ENCODE measurements at regions not wholly inside any gene's neighbourhood (a gene's known extent, or its start where the extent isn't known, plus 50 kb on each side); places are given as distances from the start of the nearest gene placed in this dataset.
"Not testable (repeated sequence)": the region's sequence is repeated elsewhere in the genome, so short reads cannot be mapped to it uniquely, and the experiment has no call there.

DNA sequence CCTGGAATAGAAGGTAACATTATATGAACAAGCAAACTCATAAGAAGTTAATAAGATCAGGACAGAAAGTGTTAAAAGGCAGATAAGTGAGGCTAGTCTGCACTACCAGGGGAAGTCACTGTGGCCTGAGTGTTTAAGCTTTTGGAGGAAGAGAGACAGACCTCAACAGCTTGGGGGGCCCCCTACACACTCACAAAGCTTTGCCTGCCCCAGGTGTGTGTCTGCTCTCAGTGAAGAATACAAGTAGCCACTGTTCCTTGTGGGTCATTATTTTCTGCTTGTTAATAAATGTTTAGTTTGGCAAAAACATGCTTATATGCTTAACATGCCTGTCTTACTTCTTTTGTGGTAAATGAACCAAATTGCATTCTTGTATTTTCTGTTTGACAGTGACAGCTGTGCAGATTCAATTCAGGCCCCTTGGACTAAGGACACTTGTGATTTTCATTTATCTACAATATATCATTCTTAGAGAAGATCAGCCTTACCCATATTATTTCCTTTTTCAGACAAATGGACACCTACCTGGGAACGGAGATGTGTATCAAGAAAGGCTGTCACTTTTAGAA, 50.7 kb upstream of the C12orf71 start:
- no peak for DNase-seq

DNA sequence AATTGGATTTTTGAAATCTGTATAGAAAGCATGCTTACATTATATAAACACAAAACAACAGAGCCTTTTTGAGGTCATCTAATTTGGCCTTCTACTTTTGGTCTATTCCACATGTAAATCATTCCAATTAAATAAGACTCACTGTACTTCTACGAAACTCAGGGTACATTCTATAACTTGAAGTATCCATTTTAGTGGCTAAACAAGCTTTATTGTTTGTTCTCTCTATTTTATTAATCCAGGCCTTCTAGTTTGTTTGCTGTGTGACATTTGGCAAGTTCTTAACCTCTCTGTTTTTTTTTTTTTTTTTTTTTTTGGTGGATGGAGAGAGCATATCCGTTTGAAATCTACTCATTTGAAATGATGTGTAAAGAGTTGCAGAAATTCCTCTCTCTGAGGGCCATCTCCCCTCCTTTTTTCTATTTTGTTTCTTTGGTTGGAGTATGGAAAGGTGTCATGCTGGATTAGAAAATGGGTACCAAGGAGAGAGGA, 58.1 kb upstream of the C12orf71 start:
- DNase-seq, result no peak

DNA sequence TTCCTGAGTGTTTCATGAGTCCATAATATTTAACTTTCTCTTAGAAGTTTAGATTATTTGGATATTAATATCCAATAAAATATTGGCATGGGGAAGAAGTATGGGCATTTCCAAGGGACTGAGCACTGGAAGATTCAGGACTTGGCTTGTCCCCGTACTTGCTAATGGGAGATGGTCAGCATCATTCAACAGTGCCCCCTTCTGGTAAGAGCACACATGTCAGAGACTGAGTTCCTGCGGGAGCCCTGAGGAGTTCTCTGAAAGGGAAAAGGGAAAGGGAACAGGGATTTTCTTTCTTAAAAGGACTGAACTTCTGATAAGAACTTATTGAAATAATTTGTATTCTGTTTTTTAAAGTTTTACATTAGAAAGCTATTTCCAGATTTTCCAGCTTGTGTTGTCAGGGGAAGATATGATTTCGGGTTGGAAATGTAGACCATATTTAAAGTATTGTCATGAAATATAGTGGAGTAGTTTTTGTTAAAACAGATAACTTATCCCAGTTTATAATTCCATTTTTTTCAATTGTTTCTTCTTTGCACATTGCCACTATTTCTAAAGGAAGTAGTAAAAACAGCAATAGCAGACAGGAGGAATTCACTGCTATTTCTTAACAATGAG, 59.8 kb upstream of the C12orf71 start:
- DNase-seq, result peak; percentile 43 to 84

DNA sequence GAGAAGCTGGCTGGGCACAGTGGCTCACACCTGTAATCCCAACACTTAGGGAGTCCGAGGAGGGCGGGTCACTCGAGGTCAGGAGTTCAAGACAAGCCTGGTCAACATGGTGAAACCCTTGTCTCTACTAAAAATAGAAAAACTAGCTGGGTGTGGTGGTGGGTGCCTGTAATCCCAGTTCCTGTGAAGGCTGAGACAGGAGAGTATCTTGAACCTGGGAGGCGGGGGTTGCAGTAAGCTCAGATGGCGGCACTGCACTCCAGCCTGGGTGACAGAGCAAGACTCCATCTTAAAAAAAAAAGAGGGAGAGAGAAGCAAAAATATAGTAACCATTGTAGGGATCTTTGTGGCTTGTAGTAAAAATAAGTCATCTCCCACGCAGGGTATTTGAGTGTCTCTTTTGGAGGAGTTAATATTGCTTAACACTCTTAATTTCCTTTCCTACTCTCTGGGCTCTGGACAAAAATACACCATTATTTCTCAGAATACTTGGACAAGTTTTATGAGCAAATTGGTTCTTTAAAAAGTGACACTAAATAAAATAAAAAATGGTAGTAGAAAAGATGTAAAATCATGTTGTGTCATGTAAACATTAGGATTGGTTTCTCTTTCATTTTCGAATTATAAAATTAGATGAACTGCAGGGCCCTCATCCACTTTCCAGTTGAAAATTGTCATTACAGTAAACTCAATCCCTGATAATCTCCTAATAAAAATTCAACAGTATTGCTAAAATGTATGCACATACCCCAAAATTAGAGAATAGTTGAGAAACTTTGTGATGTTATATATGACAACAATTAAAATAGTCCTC, 61.1 kb upstream of the C12orf71 start:
- no peak for DNase-seq

DNA sequence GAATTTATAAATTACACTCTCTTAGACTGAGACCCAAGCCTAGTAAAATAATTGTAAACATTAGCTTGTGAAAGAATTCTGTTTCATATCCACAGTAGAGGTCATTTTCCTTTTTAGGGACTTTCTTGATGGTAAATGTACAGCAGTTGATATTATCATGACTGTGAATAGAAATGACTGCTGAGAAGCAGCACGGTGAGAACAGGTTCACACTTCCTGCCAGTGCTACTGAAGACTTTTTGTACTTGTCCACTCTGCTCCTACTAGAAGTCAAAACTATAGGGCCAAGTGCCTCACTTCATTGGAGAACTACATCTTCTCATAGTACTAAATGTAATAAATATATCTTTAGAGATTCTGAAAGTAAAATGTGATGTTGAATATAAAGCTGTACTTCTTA, 63.3 kb upstream of the C12orf71 start:
- DNase-seq, result not testable (repeated sequence)

DNA sequence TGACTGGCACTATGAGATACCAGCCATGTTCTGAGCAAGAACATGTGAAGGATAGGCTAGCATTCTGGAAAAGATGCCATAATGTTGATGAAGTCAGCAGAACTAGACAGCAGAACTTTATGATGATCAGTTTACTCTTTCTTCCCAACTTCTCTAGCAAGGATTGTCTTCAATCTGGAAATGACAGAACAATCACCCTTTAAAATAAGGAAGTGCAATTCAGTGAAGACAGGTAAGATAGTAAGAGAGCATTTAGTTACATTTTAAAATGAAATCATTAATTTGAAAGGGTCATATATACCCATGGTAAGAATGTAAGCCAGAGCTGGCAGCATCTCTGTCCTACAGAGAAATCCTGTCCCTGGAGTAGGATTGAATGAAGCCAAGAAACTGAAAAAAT, 66.0 kb upstream of the C12orf71 start:
- DNase-seq, result no peak

DNA sequence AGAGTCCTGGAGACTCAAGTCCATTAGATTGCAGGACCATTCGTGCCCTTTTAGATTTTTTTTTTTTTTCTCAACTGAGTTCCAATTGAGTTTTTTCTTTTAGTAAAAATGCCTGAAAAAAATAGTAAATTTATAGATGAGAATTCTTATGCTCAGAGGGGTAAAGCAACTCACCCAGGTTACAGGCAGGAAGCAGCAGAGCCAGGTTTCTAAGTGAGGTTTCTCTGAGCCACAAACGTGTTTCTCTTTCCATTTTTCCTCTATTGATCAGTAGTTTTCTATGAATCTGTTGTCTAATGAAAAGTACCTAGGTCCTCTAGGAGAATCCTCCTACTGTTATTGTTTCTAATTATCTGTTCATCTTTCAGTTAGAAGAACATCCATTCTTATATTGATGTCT, 66.4 kb upstream of the C12orf71 start:
- no peak for DNase-seq

DNA sequence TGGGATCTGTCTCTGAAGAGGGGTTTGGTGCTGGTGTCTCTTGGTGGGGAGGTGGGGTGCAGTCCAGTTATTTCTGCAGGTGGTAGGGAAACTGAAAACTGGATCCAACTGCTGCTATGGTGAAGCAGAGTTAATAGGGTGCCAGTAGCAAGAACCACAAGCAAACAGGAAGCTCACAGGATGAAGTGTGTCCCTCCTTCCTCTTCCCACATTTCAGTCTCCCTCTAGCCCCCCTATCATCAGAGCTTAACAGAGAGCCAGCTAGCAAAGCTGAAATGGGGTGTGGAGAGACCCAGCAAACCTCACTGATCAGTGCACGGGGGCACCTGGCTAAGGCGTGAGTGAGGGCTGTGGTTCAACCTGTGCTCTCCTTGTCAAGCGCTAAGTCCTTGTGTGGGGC, 69.1 kb upstream of the C12orf71 start:
- DNase-seq, result no peak

DNA sequence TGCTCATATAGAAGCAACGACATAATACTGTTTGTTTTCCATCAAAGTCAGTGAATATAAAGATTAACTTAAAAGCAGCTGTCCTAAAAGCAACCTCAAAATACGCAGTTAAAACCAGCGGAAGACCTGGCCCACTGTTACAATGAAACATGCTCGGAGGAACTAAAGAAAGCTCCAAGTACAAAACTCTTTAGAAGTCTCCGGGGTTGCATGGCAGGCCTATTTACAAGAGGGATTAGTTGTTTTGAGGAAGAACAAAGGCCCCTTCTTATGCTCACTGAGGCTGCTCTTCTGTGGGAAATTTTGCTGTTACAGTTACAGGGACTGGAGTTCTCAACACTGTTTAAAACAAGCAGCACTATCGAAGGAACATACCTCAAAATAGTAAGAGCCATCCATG, 75.9 kb upstream of the C12orf71 start:
- DNase-seq, result no peak

DNA sequence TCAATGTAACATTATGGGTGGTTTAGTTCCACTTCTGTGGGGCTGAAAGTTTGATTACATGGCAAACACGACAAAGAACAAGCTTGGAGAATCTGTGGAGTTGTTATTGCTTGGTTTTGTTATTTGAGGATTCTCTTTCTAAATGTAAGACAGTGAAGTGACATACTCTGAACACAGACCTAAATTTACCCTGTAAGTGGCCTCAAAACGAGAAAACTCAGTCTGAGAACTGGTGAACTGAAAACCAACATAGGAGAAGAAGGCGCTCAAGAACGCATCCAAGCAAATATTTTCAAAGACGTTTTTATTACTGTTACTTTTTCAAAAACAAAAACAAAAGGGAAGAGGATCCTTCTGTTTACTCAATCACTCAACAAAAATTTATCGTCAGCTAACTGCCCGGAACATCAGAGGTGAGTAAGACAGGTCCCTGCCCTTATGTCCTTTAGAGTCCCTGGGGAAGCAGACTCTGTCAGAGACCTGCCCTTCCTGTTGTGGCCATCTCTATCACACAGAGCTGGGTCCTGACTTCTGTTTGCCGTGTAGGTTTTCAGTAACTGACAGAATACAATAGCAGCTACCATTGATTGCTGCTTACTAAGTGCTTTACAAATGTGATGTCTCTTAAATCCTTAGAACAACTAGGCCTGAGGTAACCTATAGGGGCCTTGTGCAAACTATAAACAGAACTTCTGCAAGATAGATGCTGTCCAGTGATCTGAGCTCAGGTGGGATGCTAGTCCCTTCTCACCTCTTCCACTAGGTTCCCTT, 79.3 kb upstream of the C12orf71 start:
- no peak for DNase-seq

DNA sequence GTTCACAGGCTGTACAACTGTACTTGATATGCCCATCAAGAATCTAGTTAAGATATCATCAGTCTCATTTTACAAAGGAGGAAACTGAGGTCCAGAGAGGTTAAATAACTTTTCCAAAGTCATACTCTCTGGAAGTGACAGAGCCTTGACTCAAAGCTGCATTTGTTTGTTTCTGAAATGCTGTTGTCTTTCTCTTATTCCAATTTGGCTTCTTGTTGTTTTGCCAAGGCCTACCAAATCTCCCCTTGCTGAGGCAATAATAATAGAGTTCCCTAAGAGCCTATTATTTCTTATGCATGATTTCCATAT, 79.8 kb upstream of the C12orf71 start:
- DNase-seq, result no peak

DNA sequence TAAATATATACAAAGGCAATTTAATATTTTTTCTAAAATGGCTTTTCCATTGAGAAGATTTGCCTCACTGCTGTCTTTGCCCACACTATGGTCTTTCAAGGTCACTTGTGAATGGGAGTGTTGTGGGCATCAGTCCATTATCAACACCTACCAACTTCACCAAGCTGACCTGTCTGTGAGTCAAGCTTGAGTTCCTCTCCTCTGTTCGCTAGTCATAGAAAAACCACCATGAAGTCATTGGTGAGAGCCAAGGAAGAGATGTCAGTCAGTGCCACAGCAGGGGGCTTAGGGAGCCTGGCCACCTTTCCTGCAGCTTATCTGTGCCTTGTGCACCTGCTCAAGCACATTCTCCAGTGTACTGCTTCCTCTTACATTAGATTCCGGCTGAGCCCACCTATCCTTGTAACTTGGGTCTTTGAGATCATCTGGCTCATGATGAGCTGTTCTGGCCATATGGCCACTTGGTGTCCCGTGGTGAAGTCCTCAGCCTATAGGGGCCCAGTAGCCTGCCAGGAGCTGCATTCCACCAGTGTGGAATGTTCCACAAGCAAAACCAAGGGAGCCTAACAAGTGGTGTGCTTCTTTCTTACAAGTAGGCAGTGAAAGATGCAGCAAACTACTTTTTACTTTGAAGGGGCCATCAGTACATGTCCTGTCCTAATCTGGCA, 80.8 kb upstream of the C12orf71 start:
- DNase-seq, result no peak

DNA sequence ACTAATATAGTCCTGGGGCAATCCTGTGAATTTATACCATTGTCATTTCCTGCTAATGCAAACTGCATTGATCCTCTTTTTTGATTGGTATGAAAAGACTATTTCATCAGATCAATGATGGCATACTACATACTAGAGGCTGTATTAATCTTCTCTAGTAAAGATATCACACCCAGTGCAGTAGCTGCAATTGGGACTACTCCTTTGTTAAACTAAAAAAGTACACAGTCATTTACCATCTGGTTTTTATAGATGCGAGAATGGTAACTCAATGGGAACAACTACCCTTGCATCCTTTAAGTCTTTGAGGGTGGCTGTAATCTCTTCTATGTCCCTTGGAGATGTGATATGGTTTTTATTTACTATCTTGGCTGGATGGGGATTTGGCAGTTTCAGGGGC, 80.2 kb upstream of the STK38L start:
- DNase-seq, result no peak

DNA sequence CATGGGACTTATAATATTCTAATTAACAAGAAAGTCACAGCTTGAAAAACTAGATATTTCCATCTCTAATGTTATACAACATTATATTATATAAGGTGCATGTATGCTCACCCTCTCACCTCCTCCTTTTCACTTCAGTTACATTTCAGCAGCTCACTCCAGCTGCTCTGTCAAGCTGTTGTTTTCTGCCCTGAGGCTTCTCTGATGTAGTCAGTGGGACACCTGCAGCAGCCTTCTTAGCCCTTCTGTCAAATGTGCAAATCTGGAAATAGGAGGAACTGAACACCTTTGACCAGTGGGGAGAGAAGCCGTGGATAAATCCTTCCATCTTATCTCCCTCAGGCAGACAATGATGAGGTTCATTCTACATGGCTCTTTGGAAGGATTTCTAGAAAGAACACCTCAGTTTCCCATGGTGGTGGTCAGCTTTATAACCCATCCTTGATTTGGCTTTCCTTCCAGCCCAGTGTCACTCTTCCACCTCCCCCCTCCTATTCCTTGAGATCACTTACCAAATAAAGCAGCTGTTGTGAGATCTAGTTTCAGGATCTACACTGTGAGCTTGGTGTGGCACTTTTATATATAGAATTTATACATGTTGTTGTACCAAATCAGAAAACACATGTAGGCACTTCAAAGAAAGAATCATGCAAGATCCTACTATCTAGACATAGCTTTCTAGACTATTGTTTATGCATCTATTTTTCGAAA, 79.6 kb upstream of the STK38L start:
- peak in 1 of 2 experiments; percentile 4 for DNase-seq

DNA sequence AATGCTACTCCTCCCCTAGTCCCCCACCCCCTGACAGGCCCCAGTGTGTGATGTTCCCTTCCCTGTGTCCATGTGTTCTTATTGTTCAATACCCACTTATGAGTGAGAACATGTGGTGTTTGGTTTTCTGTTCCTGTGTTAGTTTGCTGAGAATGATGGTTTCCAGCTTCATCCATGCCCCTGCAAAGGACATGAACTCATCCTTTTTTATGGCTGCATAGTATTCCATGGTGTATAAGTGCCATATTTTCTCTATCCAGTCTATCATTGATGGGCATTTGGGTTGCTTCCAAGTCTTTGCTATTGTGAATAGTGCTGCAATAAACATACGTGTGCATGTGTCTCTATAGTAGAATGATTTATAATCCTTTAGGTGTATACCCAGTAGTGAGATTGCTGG, 78.1 kb upstream of the STK38L start:
- DNase-seq, result not testable (repeated sequence)

DNA sequence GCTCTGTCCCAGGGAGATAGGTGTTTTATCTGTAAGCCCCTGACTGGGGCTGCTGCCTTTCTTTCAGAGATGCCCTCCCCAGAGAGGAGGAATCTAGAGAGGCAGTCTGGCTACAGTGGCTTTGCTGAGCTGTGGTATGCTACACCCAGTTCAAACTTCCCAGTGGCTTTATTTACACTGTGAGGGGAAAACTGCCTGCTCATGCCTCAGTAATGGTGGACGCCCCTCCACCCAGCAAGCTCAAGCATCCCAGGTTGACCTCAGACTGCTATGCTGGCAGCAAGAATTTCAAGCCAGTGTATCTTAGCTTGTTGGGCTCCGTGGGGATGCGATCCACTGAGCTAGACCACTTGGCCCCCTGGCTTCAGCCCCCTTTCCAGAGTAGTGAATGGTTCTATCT, 72.6 kb upstream of the STK38L start:
- not testable (repeated sequence) for DNase-seq

DNA sequence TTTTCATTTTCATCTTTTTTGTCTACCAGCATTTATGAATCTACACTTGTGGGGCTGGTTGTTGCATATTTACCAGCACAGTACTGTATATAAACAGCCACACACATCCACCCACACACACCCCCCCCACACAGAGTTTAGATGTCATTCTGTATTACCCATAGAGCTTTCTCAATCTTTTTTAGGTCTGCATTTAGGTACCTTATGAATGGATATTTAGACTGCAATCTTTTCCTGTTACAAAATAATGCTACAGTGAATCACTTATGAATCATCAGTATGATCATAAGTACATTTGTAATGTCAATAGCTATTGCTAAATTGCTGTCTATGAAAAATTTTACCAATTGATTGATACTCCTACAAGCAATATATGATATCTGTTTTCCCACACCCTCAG, 67.3 kb upstream of the STK38L start:
- no peak for DNase-seq

DNA sequence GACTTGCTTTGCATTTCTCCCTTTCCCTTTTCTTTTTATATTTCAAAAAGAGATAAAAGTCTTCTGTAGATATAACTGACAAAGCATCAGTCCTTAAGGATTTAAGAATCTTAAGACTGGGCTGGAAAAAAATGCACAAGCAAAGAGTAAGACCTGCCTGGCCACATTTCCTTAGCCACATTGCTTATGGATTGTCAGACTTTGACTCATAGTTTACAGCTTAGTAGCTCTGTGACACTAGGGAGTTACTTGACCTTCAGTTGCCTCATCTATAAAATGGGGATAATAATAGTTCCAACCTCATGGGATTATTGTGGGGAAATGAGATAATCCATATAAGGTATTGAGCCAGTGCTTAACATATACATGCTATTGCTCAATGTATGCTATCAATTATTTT, 66.4 kb upstream of the STK38L start:
- DNase-seq, result no peak

DNA sequence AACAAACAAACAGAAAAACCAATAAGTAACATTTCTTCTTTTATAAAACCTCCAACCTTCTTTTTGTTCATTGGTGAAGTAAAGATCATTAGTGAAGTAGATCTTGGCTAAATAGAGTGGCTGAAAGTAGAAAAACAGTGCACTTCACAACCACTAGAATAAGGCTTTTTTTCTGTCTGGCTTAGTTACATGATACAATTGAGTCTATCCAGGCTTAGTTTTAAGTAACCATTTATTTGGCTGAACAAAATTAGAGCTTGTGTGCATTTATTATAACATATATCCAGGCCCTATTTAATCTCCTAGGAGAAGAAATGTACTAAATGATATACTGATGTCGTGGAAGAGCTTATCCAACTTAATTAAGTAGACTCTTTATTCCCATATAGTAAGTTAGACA, 65.8 kb upstream of the STK38L start:
- no peak for DNase-seq

DNA sequence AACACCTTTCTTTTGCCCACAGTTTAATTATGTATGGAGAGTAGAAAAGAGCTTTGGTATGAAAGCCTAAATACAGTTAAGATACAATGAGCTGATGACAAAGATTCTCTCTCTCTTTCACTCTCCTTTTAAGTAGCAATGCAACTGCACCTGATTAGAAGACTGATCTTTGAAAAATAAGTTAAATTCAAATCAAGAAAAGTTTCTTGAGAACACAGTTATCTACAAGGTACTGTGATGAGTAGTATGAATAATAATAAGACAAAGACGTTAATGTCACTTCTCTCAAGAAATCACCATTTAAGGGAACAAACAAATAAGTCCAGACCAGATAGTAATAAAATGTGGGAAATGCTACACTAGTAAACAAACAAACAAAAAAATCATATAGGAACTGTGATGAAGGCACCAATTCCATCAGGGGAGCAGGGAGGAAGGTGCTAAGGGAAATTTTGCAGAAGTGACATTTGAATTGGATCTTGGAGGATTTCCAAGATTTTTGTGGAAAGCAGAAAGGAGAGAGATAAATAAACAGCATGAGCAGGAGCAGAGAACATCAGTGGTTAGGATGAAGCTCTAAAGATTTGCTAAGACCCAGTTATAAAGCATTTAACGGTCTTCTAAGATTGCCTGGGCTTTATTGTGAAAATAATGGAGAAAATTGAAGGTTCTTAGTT, 65.2 kb upstream of the STK38L start:
- DNase-seq, result no peak

DNA sequence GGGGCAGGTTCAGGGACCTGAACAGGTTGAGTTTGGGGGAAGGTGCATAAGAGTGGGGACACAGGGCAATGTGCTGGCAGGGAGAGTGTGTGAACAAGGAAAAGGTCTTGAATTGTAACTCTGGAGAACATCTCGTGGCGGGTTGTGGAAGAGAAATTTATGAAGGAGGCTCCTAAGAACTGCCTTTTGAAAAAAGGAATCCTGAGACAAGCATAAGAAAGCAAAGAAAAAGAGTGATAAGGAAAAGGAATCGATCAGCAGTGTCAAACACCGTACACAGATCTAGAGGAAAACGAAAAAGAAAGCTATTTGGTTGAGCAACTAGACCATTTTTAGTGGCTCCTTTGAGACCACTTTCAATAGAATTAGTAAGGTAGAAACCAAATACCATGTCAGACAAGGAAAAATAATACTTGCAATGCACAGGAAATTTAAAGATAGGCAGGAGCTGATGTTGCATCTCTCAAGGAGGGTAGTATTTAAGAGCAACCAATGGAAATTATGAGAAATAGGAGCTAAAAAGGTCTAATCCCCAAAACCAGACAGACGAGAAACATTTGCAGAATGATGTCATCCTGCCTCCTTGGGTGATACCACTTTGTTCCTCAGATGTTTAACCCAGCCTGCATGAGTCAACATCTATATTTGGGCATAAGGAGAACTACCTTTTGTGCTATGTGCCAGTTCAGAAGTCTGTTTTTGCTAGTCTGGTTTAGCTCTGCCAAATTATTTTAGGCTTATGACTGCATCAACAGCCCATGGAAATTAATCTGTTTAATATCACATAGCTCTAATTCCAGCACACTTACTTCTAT, 64.5 kb upstream of the STK38L start:
- DNase-seq, result no peak

All from NCI-H526 (cell line).